ENCODE measurements at regions not wholly inside any gene's neighbourhood (a gene's known extent, or its start where the extent isn't known, plus 50 kb on each side); places are given as distances from the start of the nearest gene placed in this dataset.

DNA sequence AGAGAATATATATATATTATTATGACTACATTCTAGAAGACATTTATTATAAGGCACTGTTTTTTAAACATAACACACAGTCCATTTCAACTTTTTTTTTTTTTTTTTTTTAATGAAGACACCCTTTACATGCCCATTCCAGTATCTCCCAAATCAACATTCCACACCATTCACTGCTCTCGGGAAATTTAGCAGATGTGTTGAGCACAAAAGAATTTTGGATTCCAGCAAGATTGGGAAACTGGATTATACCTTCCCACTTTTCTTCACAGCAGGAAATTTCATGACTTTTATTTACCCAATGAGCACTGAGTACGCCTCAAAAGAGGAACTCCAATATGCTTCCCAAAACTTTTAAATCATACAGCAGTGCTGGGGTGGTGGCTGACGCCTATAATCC, 333.6 kb upstream of the DAB2 start:
- TF ChIP-seq EZH2 (optimal IDR thresholded peaks at IDR 0.05; ENCODE audit: low read depth, low read length): no peak
- TF ChIP-seq, protein P1, sequence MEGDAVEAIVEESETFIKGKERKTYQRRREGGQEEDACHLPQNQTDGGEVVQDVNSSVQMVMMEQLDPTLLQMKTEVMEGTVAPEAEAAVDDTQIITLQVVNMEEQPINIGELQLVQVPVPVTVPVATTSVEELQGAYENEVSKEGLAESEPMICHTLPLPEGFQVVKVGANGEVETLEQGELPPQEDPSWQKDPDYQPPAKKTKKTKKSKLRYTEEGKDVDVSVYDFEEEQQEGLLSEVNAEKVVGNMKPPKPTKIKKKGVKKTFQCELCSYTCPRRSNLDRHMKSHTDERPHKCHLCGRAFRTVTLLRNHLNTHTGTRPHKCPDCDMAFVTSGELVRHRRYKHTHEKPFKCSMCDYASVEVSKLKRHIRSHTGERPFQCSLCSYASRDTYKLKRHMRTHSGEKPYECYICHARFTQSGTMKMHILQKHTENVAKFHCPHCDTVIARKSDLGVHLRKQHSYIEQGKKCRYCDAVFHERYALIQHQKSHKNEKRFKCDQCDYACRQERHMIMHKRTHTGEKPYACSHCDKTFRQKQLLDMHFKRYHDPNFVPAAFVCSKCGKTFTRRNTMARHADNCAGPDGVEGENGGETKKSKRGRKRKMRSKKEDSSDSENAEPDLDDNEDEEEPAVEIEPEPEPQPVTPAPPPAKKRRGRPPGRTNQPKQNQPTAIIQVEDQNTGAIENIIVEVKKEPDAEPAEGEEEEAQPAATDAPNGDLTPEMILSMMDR (IDR thresholded peaks at IDR 0.05; ENCODE audit: low read length): no peak

All from MM.1S (cell line).